Stimulated activated CD4-positive, alpha-beta T cell treated with anti-CD3 and anti-CD28 coated beads, TNF-alpha, amount 100 ng/mL, for 24 hours (primary cell): ENCODE measurements at regions not wholly inside any gene's neighbourhood (a gene's known extent, or its start where the extent isn't known, plus 50 kb on each side); places are given as distances from the start of the nearest gene placed in this dataset.
"Not testable (repeated sequence)": the region's sequence is repeated elsewhere in the genome, so short reads cannot be mapped to it uniquely, and the experiment has no call there.

ENCODE experiments used
- DNase-seq, 3 experiments: peaks; one replicate each; pipeline ENCODE4 v3.0.0-alpha.2; 2020; ENCODE audit warnings: low read depth in 3 of 3

DNA sequence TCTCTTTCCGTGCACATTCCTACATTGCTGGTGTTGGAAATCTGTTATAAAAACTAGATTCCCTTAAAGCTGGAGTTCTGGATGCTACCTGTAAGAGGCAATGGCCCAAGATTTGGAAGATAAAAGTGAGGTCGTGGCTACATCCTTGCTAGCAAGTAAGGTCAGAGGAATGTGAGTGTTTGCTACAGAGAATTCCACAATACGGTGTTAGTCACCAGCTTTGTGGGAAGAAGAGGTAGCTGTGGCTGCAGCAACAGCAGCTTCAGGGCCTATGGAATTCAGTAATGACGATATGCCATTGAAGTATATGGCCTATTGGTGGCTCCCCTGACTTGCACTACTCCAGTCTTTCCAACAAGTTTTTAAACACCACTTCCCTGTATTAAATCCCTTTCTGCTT, 227.7 kb upstream of the TMEM260 start:
- DNase-seq, result no peak

DNA sequence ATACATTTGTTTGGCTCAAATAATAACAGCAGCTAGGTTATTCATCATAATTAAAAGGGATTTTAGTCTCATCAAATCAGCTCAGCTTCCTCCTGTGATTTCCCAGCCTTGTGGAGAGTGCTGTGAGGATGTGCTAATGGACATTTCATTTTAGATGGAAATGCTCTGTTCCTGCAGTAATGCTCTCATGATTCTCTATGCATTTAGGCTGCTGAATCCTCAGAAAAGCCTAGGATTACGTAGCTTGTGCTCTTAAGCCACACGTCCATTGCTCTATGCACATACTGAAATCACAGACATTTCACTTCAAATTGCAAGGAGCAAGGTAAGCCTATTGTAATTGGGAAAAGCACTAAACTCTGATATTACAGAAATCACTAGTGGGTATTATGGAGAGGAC, 226.6 kb upstream of the TMEM260 start:
- no peak for DNase-seq

DNA sequence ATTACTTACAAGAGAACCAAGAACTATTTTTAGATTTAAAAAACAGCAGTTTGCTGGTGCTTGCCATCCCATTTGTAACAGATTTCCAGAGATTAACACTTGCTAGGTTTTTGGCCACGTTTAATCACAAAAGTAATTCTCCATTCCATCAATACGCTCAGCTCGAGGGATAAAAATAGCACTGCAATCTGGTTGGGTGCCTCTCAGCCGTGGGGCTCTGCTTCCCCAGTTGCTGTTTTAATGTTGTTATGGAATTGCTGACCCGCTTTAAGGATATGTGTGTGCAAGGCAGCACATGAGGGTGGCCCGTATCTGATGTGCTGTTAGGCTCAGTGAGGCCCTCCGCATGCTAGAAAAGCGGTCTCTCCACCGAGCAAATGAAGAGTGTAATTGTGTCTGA, 222.2 kb upstream of the TMEM260 start:
- DNase-seq, result no peak

DNA sequence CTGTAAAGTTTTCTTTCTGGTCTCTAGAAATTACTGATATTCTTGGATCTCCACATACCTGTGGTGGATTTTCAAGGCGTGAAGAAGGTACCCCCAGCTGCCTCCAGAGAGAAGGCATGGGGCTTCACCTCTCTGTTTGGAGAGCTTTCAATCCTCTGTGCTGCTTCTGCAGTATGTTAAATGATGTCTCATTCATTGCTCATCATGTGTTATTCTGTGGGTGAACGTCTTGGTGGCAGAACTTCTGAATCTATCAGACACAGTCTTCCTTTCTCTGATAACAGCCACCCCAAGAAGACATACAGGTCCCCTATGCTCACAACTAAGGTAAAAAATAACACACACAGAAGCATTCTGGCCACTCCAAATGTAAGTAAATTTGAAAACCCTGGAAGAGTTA, 221.3 kb upstream of the TMEM260 start:
- DNase-seq, result no peak

DNA sequence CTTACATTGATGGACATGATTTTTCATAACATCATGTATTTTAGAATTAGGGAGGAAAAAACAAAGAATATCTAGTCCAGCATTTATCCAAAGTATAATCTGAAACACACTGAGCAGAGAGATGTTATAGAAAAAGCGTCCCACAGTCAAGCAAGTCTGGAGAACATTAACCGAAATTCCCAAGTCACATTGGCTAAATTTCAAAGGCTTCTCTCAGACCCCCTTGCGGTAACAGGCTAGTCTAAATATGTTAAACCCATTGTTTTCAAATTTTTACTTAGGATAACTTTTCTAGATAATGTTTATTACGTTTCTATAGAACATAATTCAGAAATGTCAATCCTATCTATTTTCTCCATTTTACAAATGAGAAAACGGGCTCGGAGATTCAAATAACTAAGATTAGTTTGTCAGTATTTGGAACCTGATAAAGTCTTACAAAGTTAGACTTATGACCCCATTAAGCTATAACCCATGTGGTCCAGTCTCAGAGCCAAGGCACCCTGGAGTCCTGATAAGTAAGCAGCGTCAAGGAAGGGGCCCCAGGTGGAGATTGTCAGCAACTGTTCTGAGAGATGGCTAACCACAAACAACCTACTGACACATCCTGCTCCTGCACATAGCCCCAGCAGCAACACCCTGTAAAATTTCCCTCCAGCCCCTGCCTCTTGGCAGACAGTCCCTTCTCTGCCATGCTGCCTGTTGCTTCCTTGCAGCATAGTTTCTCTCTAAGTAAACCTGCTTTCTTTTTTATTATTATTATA, 220.6 kb upstream of the TMEM260 start:
- DNase-seq, result no peak

DNA sequence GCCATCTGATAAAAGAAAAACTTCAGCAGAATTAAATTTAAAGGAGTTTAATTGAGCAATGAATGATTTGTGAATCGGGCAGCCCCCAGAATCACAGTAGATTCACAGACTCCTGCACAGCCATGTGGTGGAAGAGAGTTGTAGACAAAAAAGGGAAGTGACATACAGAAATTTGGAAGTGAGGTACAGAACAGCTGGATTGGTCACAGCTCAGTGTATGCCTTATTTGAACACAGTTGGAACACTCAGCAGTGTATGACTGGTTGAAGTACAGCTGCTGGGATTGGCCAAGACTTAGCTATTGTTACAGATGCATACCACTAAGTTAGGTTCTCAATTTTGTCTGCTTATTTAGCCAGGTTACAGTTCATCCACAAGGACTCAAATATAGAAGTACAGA, 213.9 kb upstream of the TMEM260 start:
- not testable (repeated sequence) for DNase-seq

DNA sequence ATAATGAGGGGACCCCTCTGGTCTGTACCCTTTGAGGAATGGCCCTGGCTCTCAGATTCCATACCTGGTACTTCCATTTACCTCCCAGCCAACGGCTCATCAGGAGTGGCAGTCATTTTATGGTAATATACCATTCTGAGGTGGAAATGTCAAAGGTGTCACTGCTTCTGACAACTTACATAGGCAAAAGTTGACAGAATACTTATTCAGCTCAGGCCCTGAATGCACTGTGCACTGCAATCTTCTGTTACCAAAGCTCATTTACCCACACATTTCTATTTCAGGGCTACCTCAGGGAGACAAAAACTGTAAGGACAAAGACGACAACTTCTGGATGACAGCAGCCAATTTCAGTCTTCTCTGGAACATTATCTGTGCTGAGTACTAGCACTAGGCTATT, 212.2 kb upstream of the TMEM260 start:
- no peak for DNase-seq

DNA sequence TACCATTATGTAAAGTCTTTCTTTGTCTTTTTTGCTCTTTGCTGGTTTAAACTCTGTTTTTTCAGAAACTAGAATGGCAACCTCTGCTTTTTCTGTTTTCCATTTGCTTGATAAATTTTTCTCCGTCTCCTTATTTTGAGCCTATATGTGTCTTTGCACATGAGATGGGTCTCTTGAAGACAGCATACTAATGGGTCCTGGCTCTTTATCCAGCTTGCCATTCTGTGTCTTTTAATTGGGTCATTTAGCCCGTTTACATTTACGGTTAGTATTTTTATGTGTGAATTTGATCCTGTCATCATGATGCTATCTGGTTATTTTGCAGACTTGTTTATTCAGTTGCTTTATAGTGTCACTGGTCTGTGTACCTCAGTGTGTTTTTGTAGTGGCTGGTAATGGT, 207.9 kb upstream of the TMEM260 start:
- DNase-seq, result no peak

DNA sequence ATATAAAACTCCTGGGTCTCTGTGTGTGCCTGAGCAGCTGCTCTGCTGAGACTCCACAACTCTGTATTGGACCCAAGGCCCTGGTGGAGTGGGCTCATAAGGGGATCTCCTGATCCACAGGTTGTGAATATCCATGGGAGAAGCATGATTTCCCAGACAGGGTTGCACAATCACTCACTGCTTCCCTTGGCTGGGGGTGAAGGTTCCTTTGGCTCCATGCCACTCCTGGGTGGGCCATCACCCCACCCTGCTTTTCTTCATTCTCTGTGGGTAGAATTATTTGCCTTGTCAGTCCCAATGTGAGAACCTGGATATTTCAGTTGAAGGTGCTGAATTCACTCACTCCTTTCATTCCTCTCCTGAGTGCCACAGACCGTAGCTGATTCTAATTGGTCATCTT, 205.2 kb upstream of the TMEM260 start:
- no peak for DNase-seq

DNA sequence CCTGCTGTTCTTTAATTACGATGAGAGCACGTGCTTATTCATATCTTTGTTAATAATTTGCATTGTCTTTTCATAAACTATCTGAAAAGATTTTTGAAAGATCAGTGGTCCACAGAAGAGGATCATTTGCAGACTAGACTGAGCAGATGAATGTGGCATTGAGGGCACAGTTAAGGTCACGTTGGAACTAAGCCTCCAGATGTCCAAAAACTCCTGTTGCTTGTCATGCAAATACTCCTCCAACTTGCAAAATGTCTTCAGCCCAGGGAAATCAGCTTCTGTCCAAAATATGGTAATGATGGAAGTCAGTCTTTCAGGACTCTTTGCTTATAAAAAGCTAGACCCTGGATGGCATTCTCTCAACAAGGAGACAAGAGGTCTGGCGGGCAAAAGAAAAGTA, 201.6 kb upstream of the TMEM260 start:
- DNase-seq, result no peak

DNA sequence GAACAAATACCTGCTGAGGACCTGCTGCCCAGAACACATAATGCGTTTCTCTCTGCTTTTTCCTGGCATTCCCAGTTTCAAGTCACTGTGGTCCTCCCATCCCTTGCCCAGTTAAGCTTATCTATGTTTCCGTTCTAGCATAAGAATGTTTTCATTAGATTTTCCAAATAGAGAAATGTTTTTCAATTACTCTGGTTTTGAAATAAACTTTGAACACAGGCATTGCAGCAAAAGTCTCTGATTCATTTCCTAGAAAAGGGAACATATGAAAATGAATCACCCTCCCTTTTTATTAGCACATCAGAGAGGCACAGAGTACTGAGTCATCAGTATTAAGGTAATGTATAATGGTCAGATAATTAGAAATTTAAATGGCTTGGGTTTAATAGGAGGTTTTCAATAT, 201.1 kb upstream of the TMEM260 start:
- no peak for DNase-seq

DNA sequence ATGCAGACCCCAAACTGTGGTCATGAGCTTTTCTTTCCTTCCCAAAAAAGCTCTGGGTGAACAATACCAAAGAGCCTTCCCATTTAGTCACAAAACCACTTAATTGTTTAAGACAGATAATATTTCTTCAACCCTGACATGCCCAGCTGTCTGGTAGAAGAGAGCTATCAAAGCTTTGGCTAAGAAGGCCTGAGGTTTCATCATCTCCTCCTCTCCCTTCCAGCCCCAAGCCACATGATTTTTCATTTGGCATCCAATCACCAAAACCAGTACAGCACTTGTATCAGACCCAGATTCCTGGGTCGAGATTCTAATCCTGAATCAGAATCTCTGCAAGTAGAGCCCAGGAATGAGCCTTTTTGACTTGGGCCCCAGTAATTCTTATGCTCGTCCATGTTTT, 199.6 kb upstream of the TMEM260 start:
- DNase-seq, result no peak

DNA sequence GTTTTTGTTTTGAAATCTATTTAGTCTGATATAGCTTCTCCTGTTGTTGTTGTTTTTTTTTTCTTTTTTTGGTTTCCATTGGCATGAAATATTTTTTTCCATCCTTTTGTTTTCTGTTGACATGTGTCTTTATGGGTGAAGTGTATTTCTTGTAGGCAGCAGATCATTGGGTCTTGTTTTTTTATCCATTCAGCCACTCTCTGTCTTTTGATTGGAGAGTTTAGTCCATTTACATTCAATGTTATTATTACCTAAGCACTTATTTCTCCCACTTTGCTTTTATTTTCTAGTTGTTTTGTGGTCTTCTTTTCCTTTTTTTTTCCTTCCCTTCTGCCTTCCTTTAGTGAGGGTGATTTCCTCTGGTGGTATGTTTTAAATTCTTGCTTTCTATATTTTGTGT, 193.6 kb upstream of the TMEM260 start:
- no peak for DNase-seq

DNA sequence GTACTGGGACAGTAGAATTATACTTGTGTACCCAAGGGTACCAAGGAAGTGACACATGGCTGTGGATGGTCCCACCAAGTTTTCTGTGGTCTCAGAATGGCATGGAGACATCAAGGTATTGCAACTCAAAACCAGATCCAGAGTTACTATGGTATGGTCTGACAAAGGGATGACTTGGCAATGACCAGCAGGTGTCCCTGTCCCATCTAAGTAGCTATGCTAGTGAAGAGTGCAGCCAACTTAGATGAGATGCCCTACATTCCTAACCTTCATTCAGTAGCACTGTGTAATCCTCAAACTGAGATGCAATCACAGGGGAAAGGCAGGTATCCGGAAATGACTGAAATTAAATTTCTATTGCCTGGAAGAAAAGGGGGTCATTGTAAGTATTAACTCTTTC, 188.7 kb upstream of the TMEM260 start:
- no peak for DNase-seq

DNA sequence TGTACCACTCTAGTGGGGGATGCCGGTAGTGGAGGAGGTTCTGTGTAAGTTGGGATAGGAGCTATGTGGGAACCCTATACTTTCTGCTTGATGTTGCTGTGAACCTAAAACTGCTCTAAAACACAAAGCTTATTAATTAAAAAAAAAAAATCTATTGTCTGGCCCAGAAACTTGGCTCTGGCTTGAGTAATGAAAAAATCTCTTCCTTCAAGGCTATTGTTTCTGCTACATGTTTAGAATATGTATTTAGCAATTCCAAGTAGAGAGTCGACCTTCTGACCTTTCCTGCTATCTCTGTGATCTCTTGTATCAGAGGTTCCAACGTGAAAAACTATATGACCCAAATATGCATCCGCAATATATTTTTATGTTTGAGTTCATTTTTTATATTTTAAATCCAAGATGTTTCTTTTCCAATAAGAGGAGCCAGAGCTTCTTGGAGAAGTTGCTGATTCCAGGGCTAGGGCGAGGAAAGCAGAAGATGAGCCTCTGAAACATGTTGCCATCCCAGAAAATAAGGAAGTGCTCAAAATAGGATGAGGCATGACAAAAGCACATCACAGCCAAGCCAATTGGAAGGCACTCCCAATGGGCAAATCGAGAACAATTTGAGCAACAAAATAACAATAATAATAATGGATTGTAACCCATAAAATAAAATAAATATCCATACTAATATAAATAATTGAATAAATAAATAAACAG, 184.6 kb upstream of the TMEM260 start:
- DNase-seq, result no peak

DNA sequence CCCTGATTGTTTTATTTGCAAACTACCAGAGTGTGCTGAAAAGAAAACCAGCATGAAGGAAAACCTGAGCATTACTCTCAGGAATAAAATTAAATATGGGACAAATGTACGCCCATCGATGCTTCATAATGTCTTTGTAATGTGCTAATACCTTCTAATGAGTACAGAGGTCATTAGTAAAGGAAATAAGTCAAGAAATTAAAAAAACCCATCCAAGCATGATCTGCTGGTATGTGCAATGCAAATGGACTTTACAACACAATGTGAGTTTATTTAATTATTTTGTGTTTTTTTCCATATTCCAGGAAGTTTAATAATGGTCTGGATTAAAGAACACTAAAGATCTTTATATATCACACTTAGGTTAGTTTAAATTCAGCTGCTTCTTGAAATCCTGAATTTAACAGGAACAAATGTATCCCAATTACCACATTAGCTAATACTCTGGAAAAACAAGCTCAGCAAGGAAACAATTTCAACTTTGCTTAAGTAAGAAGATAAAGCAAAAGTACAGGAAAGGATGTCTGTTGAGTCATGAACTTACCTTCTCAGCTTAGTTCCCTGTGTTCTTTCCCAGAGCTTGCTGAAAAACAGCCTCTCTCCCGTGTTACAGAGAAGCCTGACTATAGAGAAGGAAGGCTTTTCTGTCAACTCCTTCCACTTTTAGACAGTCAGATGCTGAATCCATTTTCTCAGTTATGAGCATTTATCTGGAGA, 179.3 kb upstream of the TMEM260 start:
- no peak for DNase-seq

DNA sequence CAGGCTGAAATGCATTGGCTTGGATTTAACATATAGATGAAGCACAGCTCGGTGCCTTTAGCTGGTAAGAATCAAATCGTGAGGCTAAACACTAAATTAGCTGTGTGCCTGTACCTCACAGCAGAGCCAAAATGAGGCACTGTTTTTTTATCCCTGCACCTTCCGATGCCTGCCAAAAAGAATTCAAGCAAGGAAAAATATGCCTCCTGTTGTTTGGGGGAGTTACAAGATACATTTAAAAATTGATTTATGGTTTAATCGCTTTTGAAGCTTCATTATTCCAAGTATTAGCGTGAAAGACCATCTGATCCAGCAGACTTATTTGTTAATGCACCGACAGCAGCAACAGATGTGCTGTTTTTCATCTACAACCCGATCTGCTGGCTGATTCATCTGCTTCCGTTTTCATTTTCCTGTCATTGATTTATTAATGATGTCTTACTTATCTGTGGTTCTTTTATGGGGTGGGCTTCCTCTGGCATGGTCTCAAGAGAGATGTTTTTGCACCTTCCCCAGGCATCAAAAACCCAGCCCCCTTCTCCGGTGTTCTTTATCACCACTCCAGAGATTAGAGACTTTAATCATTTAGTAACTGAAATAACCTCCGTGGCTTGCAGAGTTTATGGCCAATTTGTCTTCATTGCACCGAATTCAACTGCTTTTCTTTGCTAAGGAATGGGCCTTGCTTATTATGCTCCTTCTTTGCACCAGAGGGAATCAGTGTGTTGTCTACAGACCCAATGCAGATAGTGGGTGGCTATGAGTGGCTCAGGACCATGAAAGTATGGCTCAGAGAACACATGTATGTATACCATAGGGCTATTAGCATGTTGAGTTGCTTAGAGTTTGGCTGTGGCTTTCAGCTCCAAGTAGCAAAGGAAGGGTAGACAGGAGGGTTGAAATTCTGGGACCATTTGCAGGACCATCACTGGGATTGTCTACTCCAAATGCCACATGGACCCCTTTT, 166.8 kb upstream of the TMEM260 start:
- no peak for DNase-seq

DNA sequence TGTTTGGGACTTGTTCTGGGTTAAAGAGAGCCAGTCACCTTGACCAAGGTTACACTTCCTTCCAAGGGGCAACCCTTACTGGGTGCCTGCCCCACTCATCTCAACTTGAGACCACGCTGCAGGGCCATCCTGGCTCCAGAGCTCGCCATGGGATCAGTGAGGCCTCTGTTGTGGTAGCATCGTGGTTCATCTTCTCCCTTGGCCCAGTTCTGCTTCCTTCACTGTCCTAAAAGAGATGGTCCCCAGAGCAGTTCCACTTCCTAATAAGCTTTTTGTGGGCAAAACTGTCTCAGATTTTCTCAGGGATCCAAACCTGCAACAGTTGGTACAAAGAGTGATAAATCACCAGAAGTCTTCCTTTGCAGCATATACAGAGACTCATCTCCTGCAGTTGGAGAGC, 165.9 kb upstream of the TMEM260 start:
- DNase-seq, result no peak

DNA sequence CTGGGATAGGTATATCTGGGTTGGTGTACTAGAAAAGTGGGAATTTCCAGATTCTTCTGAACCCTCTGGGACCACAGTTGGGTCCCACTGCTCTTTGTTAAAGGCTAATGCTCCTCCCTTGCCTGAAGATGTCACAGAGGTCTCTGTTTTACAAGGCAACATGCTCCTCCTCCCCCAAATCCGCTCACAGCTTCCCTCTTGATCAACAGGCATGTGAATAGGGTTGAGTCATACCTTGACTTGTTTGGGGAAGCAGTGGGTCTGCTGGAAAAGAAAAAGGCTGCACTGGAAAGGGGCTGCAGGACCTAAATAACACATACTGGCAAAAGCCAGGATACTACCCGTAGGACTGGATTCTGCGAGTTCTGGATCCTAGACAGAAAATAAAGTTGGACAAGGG, 165.4 kb upstream of the TMEM260 start:
- DNase-seq, result no peak

DNA sequence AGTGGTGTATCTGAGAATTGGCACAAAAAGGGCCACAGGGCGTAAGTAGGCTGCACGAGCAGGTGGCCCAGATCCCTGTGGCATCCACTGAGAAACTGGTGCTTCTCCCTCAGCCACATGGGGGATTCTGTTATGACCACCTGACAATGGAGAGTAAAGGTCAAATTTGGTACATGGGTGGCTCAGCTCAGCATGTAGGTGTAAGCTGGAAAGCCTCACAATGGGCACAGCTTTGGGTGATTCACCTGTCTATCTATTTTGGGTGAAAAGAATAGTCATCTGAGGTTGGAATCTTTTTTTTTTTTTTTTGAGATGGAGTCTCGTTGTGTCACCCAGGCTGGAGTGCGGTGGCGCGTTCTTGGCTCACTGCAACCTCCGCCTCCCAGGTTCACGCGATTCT, 163.4 kb upstream of the TMEM260 start:
- DNase-seq, result no peak

DNA sequence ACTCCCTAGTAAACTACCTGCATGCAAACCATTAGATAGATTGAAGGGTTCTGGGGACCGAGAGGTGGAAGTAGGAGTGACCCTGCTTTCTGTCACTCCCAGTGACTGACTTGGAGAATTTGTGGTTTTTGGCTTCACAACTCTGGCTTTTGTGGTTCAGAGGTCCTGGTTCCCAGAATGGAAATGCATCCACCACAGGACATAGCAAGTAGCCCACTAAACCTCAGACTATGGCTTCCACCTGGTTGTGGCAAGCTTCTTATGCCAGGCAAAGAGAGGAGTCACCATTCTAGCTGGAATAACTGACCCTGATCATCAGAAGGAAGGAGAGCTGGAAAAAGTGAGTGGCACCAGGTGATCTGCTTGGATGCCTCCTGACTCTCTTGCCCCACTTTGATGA, 162.4 kb upstream of the TMEM260 start:
- no peak for DNase-seq

DNA sequence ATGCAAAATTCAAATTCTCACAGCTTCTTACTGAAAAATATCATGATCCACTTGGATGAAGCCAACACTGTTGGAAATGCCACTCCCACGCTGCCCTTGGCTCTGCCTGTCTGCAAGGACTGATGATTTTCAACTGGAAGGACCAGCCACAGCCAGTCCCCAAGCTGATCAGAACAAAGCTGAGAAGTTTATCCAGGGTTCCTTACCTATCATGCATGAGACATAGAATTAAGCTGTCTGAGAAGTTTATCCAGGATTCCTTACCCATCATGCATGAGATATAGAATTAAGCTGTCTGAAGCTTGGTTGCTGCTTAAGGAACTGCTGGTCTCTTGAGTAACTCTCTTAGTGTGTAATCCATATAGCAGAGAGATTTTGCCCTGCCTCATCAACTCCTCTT, 159.8 kb upstream of the TMEM260 start:
- no peak for DNase-seq
